ENCODE measurements at regions not wholly inside any gene's neighbourhood (a gene's known extent, or its start where the extent isn't known, plus 50 kb on each side); places are given as distances from the start of the nearest gene placed in this dataset.
"Not testable (repeated sequence)": the region's sequence is repeated elsewhere in the genome, so short reads cannot be mapped to it uniquely, and the experiment has no call there.

DNA sequence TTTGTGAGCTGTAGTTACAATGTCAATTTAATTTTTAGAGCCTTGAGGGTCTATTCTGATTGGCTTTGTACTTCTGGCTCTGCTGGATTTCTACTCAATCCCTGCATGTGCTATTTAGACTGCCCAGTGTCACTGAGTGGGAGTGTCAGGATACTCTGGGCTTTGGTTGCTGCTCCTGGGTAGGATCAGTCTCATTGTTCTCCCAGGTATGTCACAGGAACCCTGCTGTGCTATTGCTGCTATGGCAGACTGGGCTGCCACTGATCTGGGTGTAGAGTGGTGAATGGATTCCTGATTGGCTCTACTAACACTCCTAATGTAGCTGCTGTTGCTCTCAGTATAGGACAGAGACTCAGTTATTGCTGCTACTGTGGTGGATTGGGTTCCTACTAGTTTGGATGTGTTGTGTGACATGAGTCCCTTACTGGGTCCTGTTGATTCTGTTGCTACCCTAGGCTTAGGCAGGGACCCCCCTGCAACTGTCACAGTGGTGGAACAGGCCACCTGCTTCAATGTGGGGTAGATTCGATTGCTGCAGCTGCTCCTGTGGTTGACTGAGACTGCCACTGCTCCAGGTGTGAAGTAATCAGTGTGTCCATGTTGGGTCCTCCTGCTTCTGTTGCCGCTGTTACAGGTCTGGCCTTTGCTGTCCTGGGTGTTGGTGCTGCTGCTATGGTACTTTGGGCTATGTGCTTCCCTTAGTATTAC is 707.8 kb upstream of the AMOT start:
- H3K36me3 Mint-ChIP-seq (ENCODE audit: low read depth): no peaks in the 10 kb centered on the region
- H3K27ac Mint-ChIP-seq: no peak overlapping the region
- no peaks in the 10 kb centered on the region for H3K27me3 Mint-ChIP-seq
- no peak overlapping the region for H3K4me3 Mint-ChIP-seq
- H3K4me1 Mint-ChIP-seq (ENCODE audit: low read depth): no peaks in the 10 kb centered on the region
- no peaks in the 10 kb centered on the region for H3K9me3 Mint-ChIP-seq

DNA sequence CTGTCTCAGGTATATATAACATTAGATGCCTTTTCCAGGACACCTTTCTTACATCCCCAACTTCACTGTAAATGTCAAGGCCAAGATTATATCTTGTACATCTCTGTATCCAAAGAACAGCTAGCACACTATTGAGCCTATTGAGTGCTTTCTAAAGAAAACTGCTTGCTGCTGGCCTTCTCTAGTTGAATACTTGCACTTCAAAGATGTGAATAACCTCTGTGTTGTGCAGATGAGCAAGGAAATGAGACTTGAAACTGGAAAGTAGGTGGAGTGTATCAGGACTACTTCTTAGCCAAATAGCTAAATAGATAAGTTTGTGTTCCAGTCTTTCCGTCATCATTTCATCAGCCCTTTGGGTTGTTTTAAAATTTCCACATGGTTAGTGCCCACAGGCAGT is 704.4 kb upstream of the AMOT start:
- Mint-ChIP-seq H3K9me3 (no peaks in the 10 kb centered on the region), H3K36me3 (ENCODE audit: low read depth) (no peaks in the 10 kb centered on the region), H3K4me1 (ENCODE audit: low read depth) (no peaks in the 10 kb centered on the region), H3K27me3 (no peaks in the 10 kb centered on the region), H3K27ac (no peak overlapping the region), H3K4me3 (no peak overlapping the region)

DNA sequence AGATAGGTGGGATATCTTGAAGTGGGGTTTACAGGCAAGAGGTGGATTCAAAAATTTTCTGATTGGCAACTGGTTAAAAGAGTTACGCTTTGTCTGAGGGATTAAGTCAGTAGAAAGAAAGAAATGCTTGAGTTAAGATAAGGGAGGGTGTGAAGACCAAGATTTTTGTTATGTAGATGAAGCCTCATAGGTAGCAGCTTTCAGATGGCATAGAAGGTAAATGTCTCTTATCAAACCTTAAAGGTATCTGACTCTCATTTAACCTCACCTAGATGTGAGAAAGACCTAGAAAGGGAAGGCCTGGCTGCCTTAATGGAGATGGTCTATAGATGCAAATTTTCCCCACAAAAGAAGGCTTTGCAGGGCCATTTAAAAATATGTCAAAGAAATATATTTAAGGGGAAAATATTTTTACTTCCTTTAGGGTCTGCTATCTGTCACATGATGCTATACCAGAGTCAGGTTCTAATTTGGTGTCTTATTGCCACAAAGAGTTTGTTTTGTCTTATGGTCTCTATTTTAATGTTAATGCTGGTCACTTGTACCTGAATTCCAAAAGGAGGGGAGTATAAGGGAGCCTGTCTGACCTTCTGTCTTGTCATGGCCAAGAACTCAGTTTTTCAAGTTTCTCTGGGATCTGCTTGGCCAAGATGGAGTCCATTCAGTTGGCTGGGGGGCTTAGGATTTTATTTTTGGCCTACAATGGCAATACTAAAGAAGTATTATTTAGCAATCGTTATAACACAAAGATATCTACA is 699.1 kb upstream of the AMOT start:
- H3K36me3 Mint-ChIP-seq (ENCODE audit: low read depth): no peaks in the 10 kb centered on the region
- H3K4me1 Mint-ChIP-seq (ENCODE audit: low read depth): no peaks in the 10 kb centered on the region
- H3K4me3 Mint-ChIP-seq: no peak overlapping the region
- H3K27ac Mint-ChIP-seq: no peak overlapping the region
- H3K9me3 Mint-ChIP-seq: peaks cover 4% of the 10 kb centered on the region
- no peaks in the 10 kb centered on the region for H3K27me3 Mint-ChIP-seq

DNA sequence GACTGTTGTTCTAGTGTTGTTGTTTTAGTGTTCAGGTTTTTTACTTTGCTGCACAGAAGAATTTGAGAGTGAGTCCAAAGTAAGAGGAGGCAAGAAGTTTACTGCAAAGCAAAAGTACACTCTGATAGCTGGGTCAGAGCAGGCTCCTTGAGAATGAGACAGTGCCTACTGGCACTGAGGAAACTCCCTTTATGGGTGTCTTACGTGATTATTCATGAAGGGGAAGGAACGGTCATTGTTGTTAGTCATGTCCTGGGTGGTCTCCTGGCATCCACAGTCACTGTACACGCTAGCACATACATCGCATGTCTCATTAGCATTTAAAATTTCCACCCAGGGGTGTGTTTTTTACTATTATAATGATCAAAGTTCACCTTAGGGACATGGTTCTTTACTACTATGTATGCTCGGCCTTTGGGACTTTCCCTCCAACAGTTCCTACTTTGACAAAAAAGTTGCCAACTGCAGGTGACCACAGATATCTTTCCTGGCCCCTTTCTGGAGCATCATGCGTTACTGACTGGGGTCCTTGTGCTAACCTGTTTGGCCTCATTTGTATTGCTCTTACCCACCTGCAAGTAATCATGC is 688.9 kb upstream of the AMOT start:
- H3K36me3 Mint-ChIP-seq (ENCODE audit: low read depth): no peaks in the 10 kb centered on the region
- no peaks in the 10 kb centered on the region for H3K27me3 Mint-ChIP-seq
- no peak overlapping the region for H3K27ac Mint-ChIP-seq
- no peaks in the 10 kb centered on the region for H3K9me3 Mint-ChIP-seq
- H3K4me3 Mint-ChIP-seq: no peak overlapping the region
- H3K4me1 Mint-ChIP-seq (ENCODE audit: low read depth): no peaks in the 10 kb centered on the region

DNA sequence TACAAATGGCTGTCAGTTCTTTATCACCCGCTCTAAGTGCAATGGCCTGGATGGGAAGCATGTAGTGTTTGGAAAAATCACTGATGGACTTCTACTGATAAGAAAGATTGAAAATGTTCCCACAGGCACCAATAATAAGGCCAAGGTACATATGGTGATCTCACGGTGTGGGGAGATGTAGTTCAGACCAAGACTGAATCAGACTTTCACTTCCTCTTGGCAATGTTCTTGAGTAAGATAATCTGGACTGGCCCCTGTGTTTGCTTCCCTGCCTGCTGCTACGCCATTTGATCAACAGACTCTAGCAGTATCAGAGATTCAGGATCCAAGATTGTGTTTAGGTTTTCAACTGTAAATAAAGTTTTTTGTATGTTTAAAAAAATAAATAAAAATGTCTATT is 682.2 kb upstream of the AMOT start:
- Mint-ChIP-seq H3K27ac (no peak overlapping the region), H3K9me3 (no peaks in the 10 kb centered on the region), H3K27me3 (no peaks in the 10 kb centered on the region), H3K4me1 (ENCODE audit: low read depth) (no peaks in the 10 kb centered on the region), H3K4me3 (no peak overlapping the region), H3K36me3 (ENCODE audit: low read depth) (no peaks in the 10 kb centered on the region)

DNA sequence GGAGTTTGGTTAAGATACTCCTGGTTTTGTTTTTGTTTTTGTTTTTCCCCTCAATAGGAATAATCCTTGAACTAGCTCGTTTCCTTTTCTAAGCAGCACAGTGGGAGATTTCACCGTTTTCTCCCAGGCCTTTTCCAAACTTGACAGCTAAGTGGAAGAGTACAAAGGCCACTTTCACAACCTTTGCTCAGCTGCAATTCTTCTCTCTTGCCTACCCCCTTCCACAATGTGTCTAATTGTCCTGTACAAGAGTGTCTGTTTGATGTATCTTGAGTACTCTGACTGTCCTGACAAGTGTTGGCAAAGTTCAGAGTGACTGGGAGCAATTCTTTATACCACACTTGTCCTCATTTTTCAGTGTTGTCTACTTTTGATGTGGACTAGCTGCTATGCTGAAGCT is 674.3 kb upstream of the AMOT start:
- Mint-ChIP-seq H3K27me3 (no peaks in the 10 kb centered on the region), H3K4me1 (ENCODE audit: low read depth) (no peaks in the 10 kb centered on the region), H3K9me3 (no peaks in the 10 kb centered on the region), H3K27ac (no peak overlapping the region), H3K4me3 (no peak overlapping the region), H3K36me3 (ENCODE audit: low read depth) (no peaks in the 10 kb centered on the region)

DNA sequence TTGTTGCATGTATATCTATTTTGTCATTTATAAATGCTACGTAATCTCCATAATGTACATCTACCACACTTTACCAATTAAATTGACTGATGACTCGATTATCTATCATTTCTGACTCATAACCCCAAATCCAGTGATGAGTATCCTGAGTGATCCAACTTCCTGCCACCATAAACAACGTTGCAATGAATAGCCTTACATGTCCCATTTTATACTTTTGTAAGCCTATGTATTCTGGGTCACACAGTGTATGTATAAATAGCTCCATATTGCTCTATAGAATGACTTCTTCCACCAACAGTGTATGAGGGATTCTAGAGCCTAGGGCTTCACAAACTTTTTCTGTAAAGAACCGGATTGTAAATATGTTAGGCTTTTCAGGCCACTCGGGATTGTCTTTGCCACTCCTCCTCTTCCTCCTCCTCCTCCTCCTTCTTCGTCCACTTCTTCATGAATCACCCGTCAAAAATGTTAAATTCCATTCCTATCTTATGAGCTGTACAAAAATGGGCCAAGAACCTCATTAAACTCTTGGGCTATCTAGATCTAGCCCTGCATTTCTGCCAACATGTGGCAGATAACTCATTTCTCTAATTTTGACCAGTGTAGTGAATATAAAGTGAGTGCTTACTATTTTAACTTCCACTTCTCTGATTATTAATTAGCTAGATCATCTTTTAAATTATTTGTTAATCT is 672.2 kb upstream of the AMOT start:
- no peaks in the 10 kb centered on the region for H3K36me3 Mint-ChIP-seq (ENCODE audit: low read depth)
- no peaks in the 10 kb centered on the region for H3K27me3 Mint-ChIP-seq
- H3K4me1 Mint-ChIP-seq (ENCODE audit: low read depth): no peaks in the 10 kb centered on the region
- no peak overlapping the region for H3K27ac Mint-ChIP-seq
- no peaks in the 10 kb centered on the region for H3K9me3 Mint-ChIP-seq
- H3K4me3 Mint-ChIP-seq: no peak overlapping the region

DNA sequence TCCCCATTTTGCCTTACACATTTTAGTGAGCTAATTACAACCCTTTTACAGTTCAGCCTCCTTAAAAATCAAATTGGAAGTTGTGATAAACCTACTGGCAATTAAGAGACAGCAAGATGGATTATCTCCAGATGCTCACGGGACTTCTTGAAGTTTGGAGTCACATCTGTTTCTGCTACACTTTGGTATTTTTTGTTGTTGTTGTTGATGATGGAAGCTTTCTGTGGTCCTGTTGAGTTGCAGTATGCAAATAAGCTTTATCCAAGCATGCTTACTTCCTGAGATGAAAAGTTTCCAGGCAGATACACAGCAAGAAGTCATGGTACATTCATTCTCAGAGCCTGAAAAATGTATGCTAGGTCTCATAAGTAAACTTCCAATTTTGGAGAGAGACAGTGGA is 670.0 kb upstream of the AMOT start:
- Mint-ChIP-seq H3K27me3 (no peaks in the 10 kb centered on the region), H3K4me3 (no peak overlapping the region), H3K4me1 (ENCODE audit: low read depth) (no peaks in the 10 kb centered on the region), H3K36me3 (ENCODE audit: low read depth) (no peaks in the 10 kb centered on the region), H3K9me3 (no peaks in the 10 kb centered on the region), H3K27ac (no peak overlapping the region)

DNA sequence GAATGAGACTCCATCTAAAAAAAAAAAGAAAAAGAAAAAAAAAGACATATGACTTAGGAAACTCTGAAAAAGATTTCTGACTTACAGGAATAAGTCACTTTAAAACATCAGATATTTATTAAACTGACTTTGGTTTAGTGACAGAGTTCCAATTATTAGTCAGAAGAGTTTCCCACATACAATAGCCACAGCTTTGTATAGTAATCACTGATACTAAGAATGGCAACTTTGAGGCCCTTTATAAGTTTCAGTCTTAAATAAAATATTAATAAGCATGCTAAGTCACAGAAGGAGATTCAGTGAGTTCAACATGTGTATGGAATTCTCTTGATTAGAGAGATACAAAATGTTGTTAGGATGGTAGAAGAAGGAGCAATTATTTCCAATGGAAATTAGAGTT is 652.3 kb upstream of the AMOT start:
- Mint-ChIP-seq H3K9me3 (peaks cover 9% of the 10 kb centered on the region), H3K27me3 (no peaks in the 10 kb centered on the region), H3K36me3 (ENCODE audit: low read depth) (no peaks in the 10 kb centered on the region), H3K4me1 (ENCODE audit: low read depth) (no peaks in the 10 kb centered on the region), H3K27ac (no peak overlapping the region), H3K4me3 (no peak overlapping the region)

DNA sequence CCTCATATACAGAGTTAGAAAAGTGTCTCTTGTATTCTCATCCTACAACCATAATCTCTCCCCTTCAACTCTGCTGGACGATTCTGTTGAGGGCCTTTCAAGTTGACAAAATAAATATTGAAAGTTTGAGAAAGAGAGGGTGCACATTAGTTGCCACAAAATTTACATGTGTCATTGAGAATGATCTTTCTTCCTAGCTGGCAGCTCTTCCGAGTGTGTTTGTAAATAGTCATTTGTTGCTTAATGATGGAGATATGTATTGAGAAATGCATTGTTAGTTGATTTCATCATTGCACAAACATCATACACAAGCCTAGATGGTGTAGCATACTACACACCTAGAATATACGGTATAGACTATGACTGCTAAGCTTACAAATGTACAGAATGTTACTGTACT is 632.8 kb upstream of the AMOT start:
- Mint-ChIP-seq H3K27me3 (no peaks in the 10 kb centered on the region), H3K27ac (no peak overlapping the region), H3K4me3 (no peak overlapping the region), H3K4me1 (ENCODE audit: low read depth) (no peaks in the 10 kb centered on the region), H3K9me3 (no peaks in the 10 kb centered on the region), H3K36me3 (ENCODE audit: low read depth) (no peaks in the 10 kb centered on the region)

DNA sequence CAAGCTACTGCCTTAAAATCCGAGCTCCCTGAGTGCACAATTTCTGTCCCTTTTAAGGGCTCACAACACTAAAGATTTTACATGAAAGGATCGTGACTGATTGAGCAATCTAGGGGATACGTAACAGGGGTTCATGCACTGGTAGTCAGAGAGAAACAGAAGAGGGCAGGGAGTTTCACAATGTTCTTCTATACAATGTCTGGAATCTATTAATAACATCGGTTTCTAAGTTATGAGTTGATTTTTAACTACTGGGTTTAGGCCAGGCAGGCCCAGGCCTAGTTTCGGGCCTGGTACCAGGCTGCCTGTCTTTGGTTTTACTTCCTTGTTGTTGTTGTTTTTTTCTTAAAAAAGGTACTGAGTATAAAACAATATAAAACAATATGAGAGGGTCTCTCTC is 632.4 kb upstream of the AMOT start:
- not testable (repeated sequence) for H3K27me3 Mint-ChIP-seq; H3K27ac Mint-ChIP-seq; H3K4me3 Mint-ChIP-seq; H3K9me3 Mint-ChIP-seq; H3K36me3 Mint-ChIP-seq (ENCODE audit: low read depth); H3K4me1 Mint-ChIP-seq (ENCODE audit: low read depth)

DNA sequence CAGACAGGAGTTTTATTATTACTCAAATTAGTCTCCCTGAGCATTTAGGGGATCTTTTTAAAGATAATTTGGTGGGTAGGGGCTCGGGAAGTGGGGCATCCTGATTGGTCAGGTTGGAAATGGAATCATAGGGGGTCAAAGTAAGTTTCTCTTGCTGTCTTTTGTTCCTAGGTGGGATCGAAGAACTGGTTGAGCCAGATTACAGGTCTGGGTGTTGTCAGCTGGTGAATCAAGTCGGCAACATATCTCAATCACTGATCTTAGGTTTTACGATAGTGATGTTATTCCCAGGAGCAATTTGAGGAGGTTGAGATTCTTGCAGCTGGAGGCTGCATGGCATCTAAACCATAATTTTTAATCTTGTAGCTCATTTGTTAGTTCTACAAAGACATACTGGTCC is 629.5 kb upstream of the AMOT start:
- no peaks in the 10 kb centered on the region for H3K36me3 Mint-ChIP-seq (ENCODE audit: low read depth)
- H3K4me1 Mint-ChIP-seq (ENCODE audit: low read depth): no peaks in the 10 kb centered on the region
- H3K9me3 Mint-ChIP-seq: no peaks in the 10 kb centered on the region
- no peak overlapping the region for H3K4me3 Mint-ChIP-seq
- no peaks in the 10 kb centered on the region for H3K27me3 Mint-ChIP-seq
- no peak overlapping the region for H3K27ac Mint-ChIP-seq

DNA sequence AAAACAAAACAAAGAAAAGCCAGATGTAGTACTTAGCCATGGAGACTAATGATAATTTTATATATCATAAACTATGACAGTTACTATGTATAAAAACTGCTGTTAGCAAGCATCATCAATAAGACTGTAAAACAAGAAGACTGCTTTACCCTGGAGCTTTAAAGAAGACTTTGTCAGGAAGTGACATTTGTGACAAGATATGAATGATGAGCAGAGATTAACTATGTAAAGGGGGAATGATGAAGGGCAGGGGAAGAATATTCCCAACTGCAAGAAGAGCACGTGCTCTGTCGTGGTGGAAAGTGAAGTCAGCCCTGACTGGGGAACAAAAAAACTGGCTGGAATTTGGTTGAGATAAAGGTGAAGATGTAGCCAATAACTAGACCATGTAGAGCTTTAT is 617.1 kb upstream of the AMOT start:
- Mint-ChIP-seq H3K9me3 (peaks cover 8% of the 10 kb centered on the region), H3K27ac (no peak overlapping the region), H3K27me3 (no peaks in the 10 kb centered on the region), H3K4me1 (ENCODE audit: low read depth) (no peaks in the 10 kb centered on the region), H3K36me3 (ENCODE audit: low read depth) (no peaks in the 10 kb centered on the region), H3K4me3 (no peak overlapping the region)

DNA sequence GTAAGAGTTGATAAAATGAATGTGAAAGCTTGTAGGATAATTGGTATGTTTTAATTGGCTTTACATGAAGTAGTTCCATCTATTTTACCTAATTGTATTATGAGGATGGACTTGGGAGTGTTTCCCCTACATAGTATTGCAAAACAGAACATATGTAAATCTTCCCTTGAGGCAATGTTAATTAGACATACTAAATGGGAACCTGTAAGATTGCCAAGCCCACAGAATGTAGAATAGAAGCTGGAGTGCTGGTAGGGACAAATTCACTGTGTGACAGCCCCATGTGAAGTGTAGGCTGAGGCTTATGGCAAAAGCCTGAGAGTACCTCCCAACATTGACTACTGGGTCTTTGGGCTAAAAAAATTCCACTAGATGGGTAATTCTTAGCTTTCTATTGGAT is 615.0 kb upstream of the AMOT start:
- Mint-ChIP-seq H3K27me3 (no peaks in the 10 kb centered on the region), H3K36me3 (ENCODE audit: low read depth) (no peaks in the 10 kb centered on the region), H3K27ac (no peak overlapping the region), H3K4me1 (ENCODE audit: low read depth) (no peaks in the 10 kb centered on the region), H3K4me3 (no peak overlapping the region), H3K9me3 (peaks cover 8% of the 10 kb centered on the region)

DNA sequence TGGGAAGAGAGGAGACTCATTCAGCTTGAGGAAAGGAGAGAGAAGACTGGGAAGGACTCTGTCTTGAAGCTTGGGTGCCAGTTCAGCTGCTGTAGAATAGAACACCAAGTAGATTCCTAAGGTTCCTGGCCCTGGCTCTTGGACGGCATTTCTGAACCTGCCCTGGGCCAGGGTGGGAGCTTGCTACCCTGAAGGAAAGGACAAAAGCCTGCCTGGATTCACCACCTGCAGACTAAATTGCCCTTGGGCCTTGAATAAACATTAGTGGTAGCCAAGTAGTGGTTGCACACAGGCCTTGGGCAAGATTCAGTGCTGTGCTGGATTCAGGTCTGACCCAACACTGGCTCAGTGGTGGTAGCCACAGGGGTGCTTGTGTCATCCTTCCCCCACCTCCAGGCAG is 588.4 kb upstream of the AMOT start:
- no peaks in the 10 kb centered on the region for H3K36me3 Mint-ChIP-seq (ENCODE audit: low read depth)
- H3K9me3 Mint-ChIP-seq: peaks cover 8% of the 10 kb centered on the region
- no peaks in the 10 kb centered on the region for H3K4me1 Mint-ChIP-seq (ENCODE audit: low read depth)

More for the DNA sequence above, 588.4 kb upstream of the AMOT start:
- Mint-ChIP-seq H3K27me3 (no peaks in the 10 kb centered on the region), H3K27ac (no peak overlapping the region), H3K4me3 (no peak overlapping the region)

All from stimulated activated naive CD8-positive, alpha-beta T cell treated with anti-CD3 and anti-CD28 coated beads, Interleukin-15, Interleukin-2, amounts not matched to agents 100 ng/mL and 50 ng/mL, for 24 hours (primary cell).